ENCODE measurements at regions not wholly inside any gene's neighbourhood (a gene's known extent, or its start where the extent isn't known, plus 50 kb on each side); places are given as distances from the start of the nearest gene placed in this dataset.

DNA sequence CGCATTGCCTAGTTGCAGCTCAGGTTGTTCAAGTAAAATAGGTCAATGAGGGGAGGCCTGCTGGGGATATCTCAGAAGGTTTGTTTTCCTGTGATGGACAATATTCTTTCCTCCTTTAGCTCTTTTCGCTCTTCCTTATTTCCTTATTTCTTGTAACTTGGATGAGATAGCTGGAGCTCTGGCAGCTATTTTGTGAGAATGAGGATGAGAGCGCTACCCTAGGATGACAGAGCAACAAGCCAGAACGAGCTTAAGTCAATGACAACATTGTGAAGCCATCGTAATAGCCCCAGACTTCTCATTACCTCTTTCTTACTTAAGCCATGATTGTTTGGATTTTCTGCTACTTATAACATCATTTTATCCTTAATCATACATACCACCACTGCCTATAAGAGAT is 124.3 kb upstream of the GATB start:
- TF ChIP-seq ZNF292 (tag by site-specific recombination; IDR thresholded peaks at IDR 0.05; ENCODE audit: borderline replicate concordance, low read depth) (no peak), GLI2 (tag by site-specific recombination; IDR thresholded peaks at IDR 0.05; ENCODE audit: borderline replicate concordance, low read depth) (no peak), ZNF133 (tag by site-specific recombination; IDR thresholded peaks at IDR 0.05) (no peak), ZNF785 (tag by site-specific recombination; IDR thresholded peaks at IDR 0.05) (no peak), ZNF610 (tag by site-specific recombination; IDR thresholded peaks at IDR 0.05; ENCODE audit: borderline replicate concordance) (no peak)
- Histone ChIP-seq H3K9me3 (ENCODE audit: control insufficient read depth, insufficient read depth, low read depth, low read length) (no peaks in the 10 kb centered on the region), H3K4me3 (ENCODE audit: low read depth, low read length) (no peak overlapping the region), H3K27ac (ENCODE audit: extremely low read depth, low read depth, low read length) (no peak overlapping the region), H3K4me1 (ENCODE audit: control insufficient read depth, insufficient read depth, low read length) (no peaks in the 10 kb centered on the region), H3K36me3 (ENCODE audit: control insufficient read depth in 2 of 2, insufficient read depth in 1 of 2, low read length in 2 of 2) (no peaks in the 10 kb centered on the region)
- ChIA-PET POLR2A (no interaction called here), CTCF (no interaction called here)

DNA sequence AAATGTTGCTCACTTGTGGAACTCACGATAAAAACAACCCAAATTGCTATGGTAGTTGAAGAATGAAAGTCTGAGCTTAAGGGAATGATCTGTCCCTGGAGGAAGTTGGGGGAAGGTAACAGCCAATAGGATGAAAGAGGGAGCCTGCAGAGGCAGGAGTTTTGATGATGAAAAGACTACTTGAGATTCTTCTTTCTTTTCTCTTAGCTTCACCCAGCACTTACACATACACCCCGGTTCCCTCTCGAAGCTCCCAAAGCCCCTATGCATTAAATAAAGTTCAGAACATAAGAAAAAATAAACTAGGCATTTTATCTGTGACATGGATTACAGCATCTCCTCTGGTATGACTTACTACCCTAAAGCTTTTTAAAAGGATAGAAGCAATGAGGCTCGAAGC is 122.9 kb upstream of the GATB start:
- H3K4me3 ChIP-seq (ENCODE audit: low read depth, low read length): no peak overlapping the region
- ChIA-PET POLR2A (no interaction called here), CTCF (no interaction called here)
- H3K9me3 ChIP-seq (ENCODE audit: control insufficient read depth, insufficient read depth, low read depth, low read length): no peaks in the 10 kb centered on the region
- TF ChIP-seq ZNF837 (tag by site-specific recombination; IDR thresholded peaks at IDR 0.05) (no peak), ZNF843 (tag by site-specific recombination; IDR thresholded peaks at IDR 0.05) (no peak), ZNF354C (tag by site-specific recombination; IDR thresholded peaks at IDR 0.05; ENCODE audit: borderline replicate concordance, low read depth) (no peak), RBAK (tag by site-specific recombination; IDR thresholded peaks at IDR 0.05) (no peak), HOXD13 (CRISPR knock-in tag; IDR thresholded peaks at IDR 0.05; ENCODE audit: borderline replicate concordance) (no peak), ZNF416 (tag by site-specific recombination; IDR thresholded peaks at IDR 0.05) (no peak), ZNF221 (tag by site-specific recombination; IDR thresholded peaks at IDR 0.05; ENCODE audit: borderline replicate concordance) (no peak), ZEB2 (tag by site-specific recombination; IDR thresholded peaks at IDR 0.05) (no peak)
- no peaks in the 10 kb centered on the region for H3K4me1 ChIP-seq (ENCODE audit: control insufficient read depth, insufficient read depth, low read length)
- no peak overlapping the region for H3K27ac ChIP-seq (ENCODE audit: extremely low read depth, low read depth, low read length)
- H3K36me3 ChIP-seq (ENCODE audit: control insufficient read depth in 2 of 2, insufficient read depth in 1 of 2, low read length in 2 of 2): no peaks in the 10 kb centered on the region

DNA sequence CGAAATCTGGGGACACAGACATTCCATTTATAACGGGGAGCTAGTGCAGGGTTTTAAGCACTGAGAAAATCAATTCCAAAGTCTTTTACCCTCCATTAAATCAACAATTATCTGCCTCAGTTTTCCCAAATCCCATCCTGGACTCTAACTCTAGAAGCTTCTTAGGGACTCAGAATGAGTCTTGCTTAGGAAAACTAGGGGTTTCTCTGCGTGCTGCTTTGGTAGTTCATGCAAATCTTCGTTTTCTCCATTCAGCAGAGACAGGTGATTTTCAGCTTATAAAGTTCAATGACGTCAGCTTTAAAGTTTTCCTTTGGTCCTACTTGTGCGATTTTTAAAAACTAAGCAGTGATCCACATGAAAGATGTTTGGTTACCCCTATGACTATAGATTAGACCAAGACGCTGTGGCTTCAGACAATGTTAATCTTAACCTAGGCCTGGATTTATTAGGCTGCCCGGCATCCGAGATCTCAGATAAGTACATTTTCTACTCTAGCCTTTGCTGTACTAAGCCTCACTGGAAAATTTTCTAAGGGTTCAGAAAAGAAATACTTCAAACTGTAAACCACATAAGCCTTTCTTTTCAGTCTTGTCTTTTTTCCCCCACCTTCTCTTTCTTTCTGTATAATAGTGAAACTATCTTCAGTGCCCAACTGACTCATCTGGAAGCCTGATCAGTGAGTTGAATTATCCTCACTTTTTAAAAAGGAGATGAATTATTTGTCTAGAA is 121.4 kb upstream of the GATB start:
- CTCF ChIA-PET: interaction anchor here (0.6 kb wide), 1 partner anchor 283 kb away, joined by 3 read pairs; no protein-coding TSS in a partner anchor
- TF ChIP-seq, protein P1, sequence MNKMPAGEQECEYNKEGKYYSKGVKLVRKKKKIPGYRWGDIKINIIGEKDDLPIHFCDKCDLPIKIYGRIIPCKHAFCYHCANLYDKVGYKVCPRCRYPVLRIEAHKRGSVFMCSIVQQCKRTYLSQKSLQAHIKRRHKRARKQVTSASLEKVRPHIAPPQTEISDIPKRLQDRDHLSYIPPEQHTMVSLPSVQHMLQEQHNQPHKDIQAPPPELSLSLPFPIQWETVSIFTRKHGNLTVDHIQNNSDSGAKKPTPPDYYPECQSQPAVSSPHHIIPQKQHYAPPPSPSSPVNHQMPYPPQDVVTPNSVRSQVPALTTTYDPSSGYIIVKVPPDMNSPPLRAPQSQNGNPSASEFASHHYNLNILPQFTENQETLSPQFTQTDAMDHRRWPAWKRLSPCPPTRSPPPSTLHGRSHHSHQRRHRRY (tag by site-specific recombination; IDR thresholded peaks at IDR 0.05): no peak
- TF ChIP-seq GLI4 (tag by site-specific recombination; IDR thresholded peaks at IDR 0.05): no peak
- no peak for TF ChIP-seq ZNF626 (tag by site-specific recombination; IDR thresholded peaks at IDR 0.05)
- TF ChIP-seq ZNF558 (tag by site-specific recombination; IDR thresholded peaks at IDR 0.05): no peak
- TF ChIP-seq ZNF335 (tag by site-specific recombination; conservative IDR thresholded peaks at IDR 0.05): no peak
- TF ChIP-seq ZFP37 (tag by site-specific recombination; IDR thresholded peaks at IDR 0.05): no peak
- TF ChIP-seq, protein P2, sequence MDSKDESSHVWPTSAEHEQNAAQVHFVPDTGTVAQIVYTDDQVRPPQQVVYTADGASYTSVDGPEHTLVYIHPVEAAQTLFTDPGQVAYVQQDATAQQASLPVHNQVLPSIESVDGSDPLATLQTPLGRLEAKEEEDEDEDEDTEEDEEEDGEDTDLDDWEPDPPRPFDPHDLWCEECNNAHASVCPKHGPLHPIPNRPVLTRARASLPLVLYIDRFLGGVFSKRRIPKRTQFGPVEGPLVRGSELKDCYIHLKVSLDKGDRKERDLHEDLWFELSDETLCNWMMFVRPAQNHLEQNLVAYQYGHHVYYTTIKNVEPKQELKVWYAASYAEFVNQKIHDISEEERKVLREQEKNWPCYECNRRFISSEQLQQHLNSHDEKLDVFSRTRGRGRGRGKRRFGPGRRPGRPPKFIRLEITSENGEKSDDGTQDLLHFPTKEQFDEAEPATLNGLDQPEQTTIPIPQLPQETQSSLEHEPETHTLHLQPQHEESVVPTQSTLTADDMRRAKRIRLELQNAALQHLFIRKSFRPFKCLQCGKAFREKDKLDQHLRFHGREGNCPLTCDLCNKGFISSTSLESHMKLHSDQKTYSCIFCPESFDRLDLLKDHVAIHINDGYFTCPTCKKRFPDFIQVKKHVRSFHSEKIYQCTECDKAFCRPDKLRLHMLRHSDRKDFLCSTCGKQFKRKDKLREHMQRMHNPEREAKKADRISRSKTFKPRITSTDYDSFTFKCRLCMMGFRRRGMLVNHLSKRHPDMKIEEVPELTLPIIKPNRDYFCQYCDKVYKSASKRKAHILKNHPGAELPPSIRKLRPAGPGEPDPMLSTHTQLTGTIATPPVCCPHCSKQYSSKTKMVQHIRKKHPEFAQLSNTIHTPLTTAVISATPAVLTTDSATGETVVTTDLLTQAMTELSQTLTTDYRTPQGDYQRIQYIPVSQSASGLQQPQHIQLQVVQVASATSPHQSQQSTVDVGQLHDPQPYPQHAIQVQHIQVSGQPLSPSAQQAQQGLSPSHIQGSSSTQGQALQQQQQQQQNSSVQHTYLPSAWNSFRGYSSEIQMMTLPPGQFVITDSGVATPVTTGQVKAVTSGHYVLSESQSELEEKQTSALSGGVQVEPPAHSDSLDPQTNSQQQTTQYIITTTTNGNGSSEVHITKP (tag by site-specific recombination; IDR thresholded peaks at IDR 0.05): no peak
- TF ChIP-seq, protein P3, sequence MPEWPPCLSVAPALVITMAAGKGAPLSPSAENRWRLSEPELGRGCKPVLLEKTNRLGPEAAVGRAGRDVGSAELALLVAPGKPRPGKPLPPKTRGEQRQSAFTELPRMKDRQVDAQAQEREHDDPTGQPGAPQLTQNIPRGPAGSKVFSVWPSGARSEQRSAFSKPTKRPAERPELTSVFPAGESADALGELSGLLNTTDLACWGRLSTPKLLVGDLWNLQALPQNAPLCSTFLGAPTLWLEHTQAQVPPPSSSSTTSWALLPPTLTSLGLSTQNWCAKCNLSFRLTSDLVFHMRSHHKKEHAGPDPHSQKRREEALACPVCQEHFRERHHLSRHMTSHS (tag by site-specific recombination; IDR thresholded peaks at IDR 0.05): no peak
- TF ChIP-seq, protein P4, sequence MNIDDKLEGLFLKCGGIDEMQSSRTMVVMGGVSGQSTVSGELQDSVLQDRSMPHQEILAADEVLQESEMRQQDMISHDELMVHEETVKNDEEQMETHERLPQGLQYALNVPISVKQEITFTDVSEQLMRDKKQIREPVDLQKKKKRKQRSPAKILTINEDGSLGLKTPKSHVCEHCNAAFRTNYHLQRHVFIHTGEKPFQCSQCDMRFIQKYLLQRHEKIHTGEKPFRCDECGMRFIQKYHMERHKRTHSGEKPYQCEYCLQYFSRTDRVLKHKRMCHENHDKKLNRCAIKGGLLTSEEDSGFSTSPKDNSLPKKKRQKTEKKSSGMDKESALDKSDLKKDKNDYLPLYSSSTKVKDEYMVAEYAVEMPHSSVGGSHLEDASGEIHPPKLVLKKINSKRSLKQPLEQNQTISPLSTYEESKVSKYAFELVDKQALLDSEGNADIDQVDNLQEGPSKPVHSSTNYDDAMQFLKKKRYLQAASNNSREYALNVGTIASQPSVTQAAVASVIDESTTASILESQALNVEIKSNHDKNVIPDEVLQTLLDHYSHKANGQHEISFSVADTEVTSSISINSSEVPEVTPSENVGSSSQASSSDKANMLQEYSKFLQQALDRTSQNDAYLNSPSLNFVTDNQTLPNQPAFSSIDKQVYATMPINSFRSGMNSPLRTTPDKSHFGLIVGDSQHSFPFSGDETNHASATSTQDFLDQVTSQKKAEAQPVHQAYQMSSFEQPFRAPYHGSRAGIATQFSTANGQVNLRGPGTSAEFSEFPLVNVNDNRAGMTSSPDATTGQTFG (tag by site-specific recombination; IDR thresholded peaks at IDR 0.05; ENCODE audit: borderline replicate concordance): no peak
- no peak for TF ChIP-seq ZNF140 (tag by site-specific recombination; IDR thresholded peaks at IDR 0.05)
- Histone ChIP-seq H3K4me1 (ENCODE audit: control insufficient read depth, insufficient read depth, low read length) (no peaks in the 10 kb centered on the region), H3K27ac (ENCODE audit: extremely low read depth, low read depth, low read length) (no peak overlapping the region), H3K4me3 (ENCODE audit: low read depth, low read length) (no peak overlapping the region), H3K9me3 (ENCODE audit: control insufficient read depth, insufficient read depth, low read depth, low read length) (no peaks in the 10 kb centered on the region), H3K36me3 (ENCODE audit: control insufficient read depth in 2 of 2, insufficient read depth in 1 of 2, low read length in 2 of 2) (no peaks in the 10 kb centered on the region)
- POLR2A ChIA-PET: no interaction called here
